Smooth muscle cell (in vitro differentiated cells): ENCODE measurements at regions not wholly inside any gene's neighbourhood (a gene's known extent, or its start where the extent isn't known, plus 50 kb on each side); places are given as distances from the start of the nearest gene placed in this dataset.

ENCODE experiments used
- DNase-seq: peaks from one replicate; lab custom pipeline; 2025; ENCODE audit not compliant: unreplicated experiment; lab: John Stamatoyannopoulos, UW
- H2AFZ ChIP-seq: fragments of 200-600 bp; sonication (generic); 2 replicates; pipeline ENCODE4 v1.6.0; 2016; ENCODE audit warnings: antibody characterized with exemption, low read depth, mild to moderate bottlenecking
- H3F3A ChIP-seq: fragments of 200-600 bp; sonication (generic); 2 replicates; pipeline ENCODE4 v1.6.0; 2017; ENCODE audit warnings: antibody characterized with exemption, low read depth
- H3K27ac ChIP-seq: fragments of 200-600 bp; sonication (generic); 2 replicates; pipeline ENCODE4 v1.5.1; 2016; ENCODE audit warnings: low read depth, mild to moderate bottlenecking
- H3K27me3 ChIP-seq: fragments of 200-600 bp; sonication (generic); 2 replicates; pipeline ENCODE4 v1.6.1; 2016; ENCODE audit warnings: low read depth, mild to moderate bottlenecking
- H3K36me3 ChIP-seq: fragments of 200-600 bp; sonication (generic); 2 replicates; pipeline ENCODE4 v1.5.1; 2016; ENCODE audit warnings: low read depth
- H3K4me1 ChIP-seq: fragments of 200-600 bp; sonication (generic); 2 replicates; pipeline ENCODE4 v1.5.1; 2016; ENCODE audit warnings: low read depth
- H3K4me2 ChIP-seq: fragments of 200-600 bp; sonication (generic); 2 replicates; pipeline ENCODE4 v1.6.0; 2016; ENCODE audit warnings: mild to moderate bottlenecking
- H3K4me3 ChIP-seq: fragments of 200-600 bp; sonication (generic); 2 replicates; pipeline ENCODE4 v1.5.1; 2016; ENCODE audit warnings: mild to moderate bottlenecking
- H3K79me2 ChIP-seq: fragments of 200-600 bp; sonication (generic); 2 replicates; pipeline ENCODE4 v1.6.0; 2016; ENCODE audit warnings: low read depth, mild to moderate bottlenecking
- H3K9ac ChIP-seq: fragments of 200-600 bp; sonication (generic); 2 replicates; pipeline ENCODE4 v1.6.0; 2016; ENCODE audit warnings: low read depth
- H3K9me3 ChIP-seq: fragments of 200-600 bp; sonication (generic); replicated peaks from 2 replicates; pipeline ENCODE4 v1.5.1; 2016; ENCODE audit warnings: low read depth
- H4K20me1 ChIP-seq: fragments of 200-600 bp; sonication (generic); 2 replicates; pipeline ENCODE4 v1.6.0; 2016; ENCODE audit warnings: low read depth
- CTCF ChIP-seq: fragments of 200-600 bp; sonication (generic); IDR thresholded peaks from 2 replicates; pipeline ENCODE4 v1.5.1; 2017; ENCODE audit warnings: borderline replicate concordance, mild to moderate bottlenecking, antibody characterized with exemption; ENCODE audit not compliant: insufficient read depth, poor library complexity, severe bottlenecking
- WGBS: methylation state at CpG from one replicate; pipeline ENCODE4 v1.1.7; 2016; ENCODE audit warnings: low lambda C conversion rate; 5-methylcytosine and 5-hydroxymethylcytosine counted together

DNA sequence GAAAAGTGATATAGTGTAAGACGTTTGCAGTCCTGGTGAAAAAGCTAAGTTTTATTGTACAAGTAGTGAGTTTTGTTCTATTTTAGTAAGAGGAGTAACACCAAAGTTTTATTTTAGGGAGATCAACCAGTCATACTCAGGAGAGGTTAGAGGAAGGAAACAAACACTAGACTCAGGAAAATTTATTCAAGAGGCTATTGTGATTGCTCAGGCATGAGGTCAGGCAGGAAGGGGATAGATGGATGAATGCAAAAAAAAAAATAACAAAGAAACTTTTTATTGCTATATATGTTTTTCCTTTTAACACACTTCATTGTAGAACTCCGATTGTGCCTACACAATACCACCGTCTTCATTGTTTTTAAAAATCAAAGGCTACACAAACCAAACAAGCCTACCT, 189.0 kb downstream of the LYPLAL1 start:
- TF ChIP-seq CTCF = no peak
- Histone ChIP-seq H3K4me1 (peaks cover 10% of the 10 kb centered on the region), H3K9me3 (no peaks in the 10 kb centered on the region), H3K4me3 (no peak overlapping the region), H2AFZ (no peak overlapping the region), H3K4me2 (no peak overlapping the region), H3K9ac (no peak overlapping the region), H3F3A (no peaks in the 10 kb centered on the region), H3K27ac (no peak overlapping the region), H3K36me3 (no peaks in the 10 kb centered on the region), H3K79me2 (no peaks in the 10 kb centered on the region), H3K27me3 (no peaks in the 10 kb centered on the region), H4K20me1 (no peaks in the 10 kb centered on the region)
- DNase-seq = no peak
- WGBS = 94% methylated on average over 3 of the region's 3 CpGs

DNA sequence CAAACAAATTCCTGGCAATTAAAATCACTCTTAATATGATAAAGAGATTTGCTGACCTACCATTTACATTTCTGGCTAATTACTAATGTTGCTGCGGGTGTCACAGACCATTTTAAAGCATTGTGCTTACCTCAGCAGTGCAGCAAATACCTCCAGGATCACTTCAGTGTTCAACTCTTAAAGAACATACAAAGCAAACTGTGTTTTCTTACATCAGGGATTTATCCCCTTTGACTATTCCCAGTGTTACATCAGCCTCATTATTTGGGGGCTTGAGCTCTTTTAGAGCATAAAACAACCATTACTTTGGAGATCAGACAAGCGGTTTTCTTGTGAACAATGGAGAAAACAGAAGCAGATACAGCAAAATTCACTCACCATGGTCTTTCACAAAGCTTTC, 185.4 kb downstream of the LYPLAL1 start:
- H3K4me2 ChIP-seq = peak overlapping the region; percentile 6
- no peak for TF ChIP-seq CTCF

GRCh38 chr1:219358080-219358479, 184.4 kb downstream of the LYPLAL1 start:
- WGBS = 89% methylated on average over 2 of the region's 2 CpGs
- H3K4me1 ChIP-seq = peaks cover 10% of the 10 kb centered on the region
- no peaks in the 10 kb centered on the region for H3K27me3 ChIP-seq
- no peaks in the 10 kb centered on the region for H4K20me1 ChIP-seq
- H3K36me3 ChIP-seq = no peaks in the 10 kb centered on the region
- H2AFZ ChIP-seq = no peak overlapping the region
- no peak for TF ChIP-seq CTCF
- H3K9ac ChIP-seq = no peak overlapping the region
- H3F3A ChIP-seq = no peaks in the 10 kb centered on the region
- H3K27ac ChIP-seq = no peak overlapping the region
- no peaks in the 10 kb centered on the region for H3K79me2 ChIP-seq
- no peak overlapping the region for H3K4me3 ChIP-seq
- H3K4me2 ChIP-seq = no peak overlapping the region
- DNase-seq = no peak
- no peaks in the 10 kb centered on the region for H3K9me3 ChIP-seq

More for the DNA sequence above, 185.4 kb downstream of the LYPLAL1 start:
- Histone ChIP-seq H3F3A (no peaks in the 10 kb centered on the region), H3K79me2 (no peaks in the 10 kb centered on the region), H3K9me3 (no peaks in the 10 kb centered on the region), H3K4me3 (no peak overlapping the region), H3K4me1 (peaks cover 10% of the 10 kb centered on the region), H3K9ac (no peak overlapping the region), H2AFZ (peak overlapping the region; percentile 18), H3K27ac (peak overlapping the region; percentile 9), H3K36me3 (no peaks in the 10 kb centered on the region), H4K20me1 (no peaks in the 10 kb centered on the region), H3K27me3 (no peaks in the 10 kb centered on the region)
- 50% methylated on average over 2 of the region's 2 CpGs for WGBS
- DNase-seq = no peak

- H3K27me3 ChIP-seq = no peaks in the 10 kb centered on the region
- no peak overlapping the region for H3K9ac ChIP-seq
- no peak overlapping the region for H2AFZ ChIP-seq
- H4K20me1 ChIP-seq = no peaks in the 10 kb centered on the region
- no peak for DNase-seq
- no peak for TF ChIP-seq CTCF
- H3K4me2 ChIP-seq = no peak overlapping the region
- H3K27ac ChIP-seq = no peak overlapping the region
- no peaks in the 10 kb centered on the region for H3F3A ChIP-seq
- no peak overlapping the region for H3K4me3 ChIP-seq
- H3K36me3 ChIP-seq = no peaks in the 10 kb centered on the region
- no peaks in the 10 kb centered on the region for H3K9me3 ChIP-seq
- no peaks in the 10 kb centered on the region for H3K79me2 ChIP-seq
- H3K4me1 ChIP-seq = peaks cover 10% of the 10 kb centered on the region
- WGBS = 87% methylated on average over 4 of the region's 4 CpGs
Measured at GRCh38 chr1:219354962-219355361, 181.3 kb downstream of the LYPLAL1 start.
